GM18861 (cell line): ENCODE measurements at regions not wholly inside any gene's neighbourhood (a gene's known extent, or its start where the extent isn't known, plus 50 kb on each side); places are given as distances from the start of the nearest gene placed in this dataset.
"Not testable (repeated sequence)": the region's sequence is repeated elsewhere in the genome, so short reads cannot be mapped to it uniquely, and the experiment has no call there.

Experiments used
- ATAC-seq: cut with Tn5 transposase; IDR thresholded peaks from one replicate; pipeline ENCODE4 v1.9.1; 2021; ENCODE audit not compliant: unreplicated experiment

DNA sequence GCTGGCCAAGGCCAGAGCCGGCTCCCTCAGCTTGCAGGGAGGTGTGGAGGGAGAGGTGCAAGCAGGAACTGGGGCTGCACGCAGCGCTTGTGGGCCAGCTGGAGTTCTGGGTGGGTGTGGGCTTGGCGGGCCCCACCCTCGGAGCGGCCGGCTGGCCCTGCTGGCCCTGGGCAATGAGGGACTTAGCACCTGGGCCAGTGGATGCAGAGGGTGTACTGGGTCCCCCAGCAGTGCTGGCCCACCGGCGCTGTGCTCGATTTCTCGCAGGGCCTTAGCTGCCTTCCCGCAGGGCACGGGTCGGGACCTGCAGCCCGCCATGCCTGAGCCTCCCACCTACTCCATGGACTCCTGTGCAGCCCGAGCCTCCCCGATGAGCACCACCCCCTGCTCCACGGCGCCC lies 115.6 kb upstream of the MARK1 start:
- not testable (repeated sequence) for ATAC-seq

DNA sequence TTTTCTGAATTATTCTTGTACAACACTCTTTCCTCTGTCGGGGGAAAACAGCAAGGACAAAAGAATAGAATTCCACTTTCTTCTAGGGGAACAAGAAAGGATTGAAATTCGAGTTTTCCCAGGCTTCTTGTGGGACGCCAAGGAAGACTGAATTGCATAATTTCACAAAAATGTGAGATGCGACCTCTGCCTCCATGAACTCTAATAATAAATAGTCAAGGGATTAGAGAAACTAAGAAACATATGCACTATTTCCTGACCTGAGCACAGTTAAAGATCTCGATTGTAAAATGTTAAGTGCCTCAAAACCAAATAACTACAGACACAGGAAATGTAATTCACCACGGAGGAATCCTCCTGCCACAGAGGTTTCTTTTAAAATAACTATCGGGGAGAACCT lies 117.3 kb upstream of the MARK1 start:
- no peak for ATAC-seq

DNA sequence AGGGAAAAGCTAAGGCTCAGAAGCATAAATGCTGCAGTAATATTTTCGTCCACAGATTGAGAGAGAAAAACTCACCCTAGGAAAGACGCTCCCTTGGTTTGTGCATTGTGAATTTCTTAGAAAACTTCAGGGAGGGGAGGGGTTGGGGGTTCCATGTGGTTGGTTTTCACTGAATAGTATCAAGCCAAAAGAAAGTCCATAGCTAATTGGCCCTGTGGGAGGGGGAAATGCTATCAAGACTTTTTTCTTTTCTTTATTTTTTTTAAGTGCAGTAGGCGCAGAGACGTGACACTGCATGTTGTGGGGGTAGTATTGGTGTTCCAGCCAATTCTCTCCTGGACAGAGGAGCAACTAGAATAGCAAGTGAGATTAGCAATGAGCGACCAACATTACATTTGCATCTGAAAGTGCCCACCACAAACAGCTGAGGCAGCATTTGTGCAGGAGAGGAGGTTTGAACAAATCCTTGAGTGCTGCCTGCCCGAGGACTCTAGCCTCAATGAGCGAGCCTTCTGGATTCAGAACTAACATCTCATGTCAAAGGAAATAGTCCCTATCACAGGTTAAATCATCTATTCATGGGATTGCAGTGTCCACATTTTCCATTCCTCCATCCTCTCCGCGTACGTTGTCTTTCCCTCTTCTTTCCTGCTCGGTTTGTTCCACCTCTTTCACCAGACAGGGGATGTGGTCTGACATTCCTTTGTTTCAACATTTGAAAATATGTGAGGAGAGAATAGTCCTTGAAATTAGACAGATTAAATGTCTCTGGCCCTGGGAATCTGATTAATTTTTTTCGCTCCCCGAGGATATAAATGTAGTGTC lies 118.0 kb upstream of the MARK1 start:
- no peak for ATAC-seq

DNA sequence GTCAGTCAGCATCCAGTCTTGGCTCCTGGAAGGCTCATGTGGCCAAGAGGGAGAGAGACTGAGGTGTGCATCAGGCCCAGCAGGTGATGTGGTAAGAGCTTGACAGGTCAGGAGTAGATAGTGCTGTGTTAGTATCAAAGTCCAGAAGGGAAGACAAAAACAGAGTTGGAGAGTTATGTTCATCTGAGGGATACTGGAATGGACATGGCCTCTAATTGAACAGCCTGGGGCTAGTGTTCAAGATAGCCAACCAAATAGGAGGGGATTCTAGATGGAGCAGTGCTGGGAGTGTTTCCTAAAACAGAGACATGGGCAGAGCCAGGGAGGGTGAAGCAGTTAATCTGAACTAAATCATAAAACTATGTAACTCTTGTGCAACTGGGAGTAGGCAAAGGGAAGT lies 120.7 kb upstream of the MARK1 start:
- ATAC-seq = no peak

DNA sequence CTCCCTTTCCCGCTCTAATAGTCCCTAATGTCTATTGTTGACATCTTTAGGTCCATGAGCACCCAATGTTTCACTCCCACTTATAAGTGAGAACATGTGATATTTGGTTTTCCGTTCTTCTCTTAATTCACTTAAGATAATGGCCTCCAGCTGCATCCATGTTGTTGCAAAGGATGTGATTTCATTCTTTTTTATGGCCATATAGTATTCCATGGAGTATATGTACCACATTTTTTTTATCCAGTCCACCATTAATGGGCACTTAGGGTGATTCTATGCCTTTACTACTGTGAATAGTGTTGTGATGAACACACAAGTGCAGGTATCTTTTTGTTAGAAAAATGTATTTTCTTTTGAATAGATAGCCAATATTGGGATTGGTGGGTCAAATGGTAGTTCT lies 126.0 kb upstream of the RAB3GAP2 start:
- ATAC-seq = no peak

DNA sequence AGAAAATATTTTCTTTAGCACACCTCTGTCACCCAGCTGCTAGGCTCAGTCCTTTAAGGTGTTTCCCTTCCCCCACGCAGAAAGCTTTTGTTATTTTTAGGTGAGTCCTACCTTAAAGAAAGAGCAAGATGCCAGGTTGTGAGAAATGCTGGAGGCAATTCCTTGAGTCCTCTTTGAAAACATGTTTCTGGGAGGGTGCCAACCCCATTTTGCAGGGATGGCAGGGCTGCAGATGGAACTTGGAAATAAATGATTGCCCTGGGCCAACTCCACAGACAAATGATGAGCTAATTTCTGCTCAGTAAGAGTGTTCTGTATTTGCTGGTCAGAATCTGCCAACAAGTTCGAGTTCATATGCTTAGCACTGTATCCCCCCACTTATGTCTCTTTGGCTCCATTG lies 119.2 kb upstream of the RAB3GAP2 start:
- ATAC-seq = no peak

DNA sequence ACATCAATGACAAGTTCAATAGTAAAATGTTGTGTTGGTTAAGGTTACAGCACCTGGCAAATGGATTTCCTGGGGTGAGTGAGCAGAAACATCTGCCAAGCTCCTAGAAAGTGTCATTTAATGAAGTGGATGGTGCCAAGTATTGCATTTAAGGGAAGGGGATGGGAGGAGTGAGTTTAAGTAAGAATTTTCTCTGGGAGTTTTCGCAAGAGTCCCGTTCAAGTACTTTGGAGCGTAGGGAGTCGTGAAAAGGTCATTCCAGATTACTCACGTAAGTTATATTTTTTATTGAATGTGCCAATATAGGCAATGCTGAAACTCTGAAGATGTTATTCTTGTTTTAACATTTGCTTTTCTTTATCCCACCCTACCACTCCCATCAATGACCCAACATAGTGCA lies 117.4 kb upstream of the RAB3GAP2 start:
- no peak for ATAC-seq

DNA sequence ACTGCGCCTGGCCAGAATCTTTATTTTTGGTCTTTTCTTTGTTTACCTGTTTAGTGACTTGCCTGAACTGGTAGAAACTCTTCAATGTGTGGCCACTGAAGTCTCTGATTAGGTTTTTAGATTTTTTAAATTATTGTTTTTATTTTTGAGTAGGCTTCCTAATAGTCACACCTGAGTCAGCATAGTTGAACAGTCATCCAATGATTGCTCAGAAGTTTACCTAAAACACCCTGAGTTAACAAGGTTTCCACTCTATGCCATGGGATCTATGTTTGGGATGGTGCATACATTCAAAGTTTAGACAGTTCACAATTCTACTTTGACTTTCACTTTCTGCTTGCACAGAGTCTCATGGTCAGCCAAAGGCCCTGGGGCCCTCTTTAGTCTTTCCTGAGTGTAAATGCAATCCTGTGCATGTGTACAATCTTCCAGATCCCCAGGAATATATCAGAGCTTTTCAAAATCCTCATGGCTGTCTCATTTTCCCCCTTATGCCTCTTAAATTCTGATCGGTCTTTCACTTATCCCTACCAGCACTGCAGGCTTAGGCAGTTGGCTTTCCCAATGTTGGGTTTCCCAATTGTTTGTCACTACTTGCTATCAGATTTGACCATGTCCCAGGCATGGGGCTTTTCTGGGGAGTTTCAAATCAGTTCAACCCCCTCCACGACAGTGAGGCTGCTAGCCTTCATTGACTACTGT lies 114.4 kb upstream of the RAB3GAP2 start:
- no peak for ATAC-seq

DNA sequence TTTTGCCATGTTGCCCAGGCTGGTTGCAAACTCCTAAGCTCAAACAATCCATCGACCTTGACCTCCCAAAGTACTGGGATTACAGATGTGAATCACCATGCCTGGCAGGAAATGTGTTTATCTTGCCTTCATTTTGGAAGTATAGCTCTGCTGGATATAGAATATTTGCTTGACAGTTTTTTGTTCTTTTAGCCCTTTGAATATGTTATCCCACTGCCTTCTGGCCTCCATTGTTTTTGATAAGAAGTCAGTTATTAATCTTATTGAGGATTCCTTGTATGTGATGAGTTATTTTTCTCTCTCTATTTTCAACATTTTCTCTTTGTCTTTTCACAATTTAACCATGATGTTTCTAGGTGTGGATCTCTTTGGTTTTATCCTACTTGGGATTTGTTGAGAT lies 112.9 kb upstream of the RAB3GAP2 start:
- ATAC-seq = no peak

DNA sequence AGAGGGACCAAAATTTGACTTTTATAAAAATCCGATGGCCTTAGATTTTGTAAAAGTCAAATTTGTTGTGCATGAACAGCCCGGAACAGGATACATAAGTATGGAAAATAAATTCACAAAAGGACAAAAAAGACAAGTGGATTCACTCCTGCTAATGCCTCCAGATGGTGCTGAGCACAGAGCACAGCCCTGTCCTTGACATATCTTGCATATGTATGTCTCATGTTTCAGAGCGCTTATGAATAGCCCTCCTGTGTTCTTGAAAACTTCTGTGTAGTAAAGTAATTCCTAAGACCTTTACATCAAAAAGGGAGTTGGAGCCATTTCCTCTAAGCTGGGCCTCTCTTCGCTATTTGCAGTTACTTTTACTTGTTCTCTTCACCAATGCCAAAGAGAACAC lies 110.7 kb upstream of the RAB3GAP2 start:
- ATAC-seq = no peak

DNA sequence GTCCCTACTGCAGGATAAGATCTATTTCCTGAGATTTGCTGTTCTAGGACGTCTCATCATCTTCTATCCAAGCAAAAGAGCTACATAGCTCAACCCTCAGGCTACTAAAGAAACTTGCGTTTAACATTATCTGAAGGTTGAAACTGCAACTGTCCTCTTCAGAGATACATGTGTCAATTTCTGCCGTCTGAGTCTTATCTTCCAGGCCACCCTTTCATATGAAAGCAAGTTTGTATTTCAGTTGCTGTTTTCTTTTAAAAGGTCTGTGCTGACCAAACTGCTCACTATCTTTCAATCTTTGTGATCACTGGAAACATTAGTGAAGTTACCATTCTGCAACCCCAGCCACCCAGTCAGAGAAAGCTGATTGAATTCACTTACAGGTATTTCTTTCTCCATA lies 108.6 kb upstream of the RAB3GAP2 start:
- no peak for ATAC-seq

DNA sequence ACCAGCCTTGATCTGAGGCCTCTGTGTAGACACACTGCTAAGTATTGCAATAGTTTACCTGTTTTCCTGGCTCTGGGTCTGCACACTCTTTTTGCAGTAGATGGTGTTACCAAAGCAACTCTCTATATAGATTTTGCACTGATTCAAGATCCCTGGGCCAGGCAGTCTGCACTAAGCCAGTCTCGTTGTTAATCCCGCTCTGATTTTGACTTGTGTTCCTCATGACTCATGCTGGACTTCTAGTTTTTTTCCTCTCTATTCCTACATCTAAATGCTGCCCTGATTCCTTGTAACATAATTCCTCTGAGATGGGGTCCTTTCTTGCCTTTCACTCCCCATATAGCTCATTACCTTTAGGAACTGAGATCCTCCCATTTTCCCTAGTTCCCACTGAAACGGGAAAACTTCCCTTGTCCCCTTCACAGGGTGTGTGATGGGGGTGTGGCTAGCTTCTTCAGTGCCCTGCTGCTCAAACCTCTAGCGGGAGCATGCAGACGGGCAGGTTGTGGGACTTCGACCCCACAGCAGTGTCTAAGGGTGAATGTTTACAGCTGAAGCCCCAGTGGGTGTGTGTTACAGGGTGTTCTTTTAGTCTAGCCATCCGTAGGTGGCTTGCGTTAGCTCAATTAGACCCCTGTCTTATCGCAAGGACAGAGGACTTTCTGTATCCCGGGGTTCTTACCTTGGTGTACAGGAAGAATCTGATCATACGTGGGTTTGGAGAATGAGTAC lies 106.5 kb upstream of the RAB3GAP2 start:
- no peak for ATAC-seq

DNA sequence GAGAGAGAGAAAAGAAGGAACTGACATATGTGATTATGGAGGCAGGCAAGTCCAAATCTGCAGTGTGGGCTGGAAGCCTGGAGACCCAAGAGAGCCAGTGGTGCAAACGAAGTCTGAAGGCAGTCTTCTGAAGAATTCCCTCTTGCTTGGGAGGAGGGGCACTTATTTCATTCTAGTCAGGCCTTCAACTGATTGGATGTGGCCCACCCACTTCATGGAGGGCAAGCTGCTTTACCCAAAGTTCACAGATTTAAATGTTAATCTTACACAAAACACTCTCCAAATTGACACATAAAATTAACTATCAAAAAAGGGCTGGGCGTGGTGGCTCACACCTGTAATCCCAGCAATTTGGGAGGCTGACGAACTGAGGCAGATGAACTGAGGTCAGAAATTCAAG lies 103.5 kb upstream of the RAB3GAP2 start:
- ATAC-seq = no peak

DNA sequence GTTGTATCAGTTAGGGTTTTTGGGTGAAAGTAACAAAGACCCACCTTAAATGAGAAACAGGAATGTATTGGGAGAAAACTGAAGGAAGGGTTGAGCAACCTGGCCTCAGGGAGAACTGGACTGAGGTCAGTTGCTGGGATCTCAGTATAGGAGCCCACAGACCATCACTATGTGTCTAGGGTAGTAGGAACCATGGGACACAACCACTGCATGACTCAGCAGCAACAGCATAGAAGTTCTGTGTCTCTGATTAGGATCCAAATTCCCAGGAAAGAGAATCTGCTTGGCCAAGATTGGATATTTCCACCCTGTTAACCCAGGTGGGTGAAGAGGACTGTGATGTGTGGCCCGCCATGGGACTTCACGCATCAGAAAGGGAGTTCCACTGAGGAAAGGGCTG lies 102.2 kb upstream of the RAB3GAP2 start:
- ATAC-seq = no peak

DNA sequence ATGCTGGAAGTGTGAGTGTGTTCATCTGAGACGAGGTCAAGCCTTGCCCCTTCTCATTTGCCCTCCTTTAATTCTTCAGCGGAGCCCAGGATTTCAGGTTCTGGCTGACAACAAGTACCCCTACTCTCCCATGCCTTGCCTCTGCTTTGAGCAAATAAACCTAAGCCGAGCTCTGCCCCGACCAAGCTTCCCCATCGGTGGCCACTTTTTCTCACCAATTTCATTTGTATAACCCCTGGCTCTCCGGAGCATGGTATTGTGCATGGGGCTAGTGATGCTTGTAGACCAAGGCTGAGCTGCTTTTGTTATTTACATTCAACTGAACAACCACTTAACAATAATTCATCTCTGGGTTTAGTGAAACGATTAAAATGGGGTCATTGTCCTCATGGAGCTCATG lies 100.2 kb upstream of the RAB3GAP2 start:
- no peak for ATAC-seq

DNA sequence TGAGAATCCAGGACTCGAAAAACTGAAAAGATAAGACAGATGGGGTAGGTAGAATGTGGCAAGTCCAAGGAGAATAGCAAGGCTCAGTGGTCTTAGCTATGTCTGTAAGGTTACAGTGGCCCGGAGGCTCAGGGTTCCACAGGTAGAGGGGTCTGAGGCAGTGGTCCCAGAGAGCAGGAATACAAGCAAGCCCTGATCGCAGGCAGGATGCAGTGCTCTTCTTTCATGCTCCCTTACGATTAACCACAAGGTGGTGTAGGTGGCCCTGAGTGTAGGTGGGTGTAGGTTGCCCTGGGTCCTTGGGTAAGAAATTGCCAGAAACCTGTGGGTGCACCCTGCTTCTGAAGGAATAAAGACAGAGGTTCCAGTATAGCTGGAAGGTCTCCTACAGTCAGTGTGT lies 99.1 kb upstream of the RAB3GAP2 start:
- no peak for ATAC-seq

DNA sequence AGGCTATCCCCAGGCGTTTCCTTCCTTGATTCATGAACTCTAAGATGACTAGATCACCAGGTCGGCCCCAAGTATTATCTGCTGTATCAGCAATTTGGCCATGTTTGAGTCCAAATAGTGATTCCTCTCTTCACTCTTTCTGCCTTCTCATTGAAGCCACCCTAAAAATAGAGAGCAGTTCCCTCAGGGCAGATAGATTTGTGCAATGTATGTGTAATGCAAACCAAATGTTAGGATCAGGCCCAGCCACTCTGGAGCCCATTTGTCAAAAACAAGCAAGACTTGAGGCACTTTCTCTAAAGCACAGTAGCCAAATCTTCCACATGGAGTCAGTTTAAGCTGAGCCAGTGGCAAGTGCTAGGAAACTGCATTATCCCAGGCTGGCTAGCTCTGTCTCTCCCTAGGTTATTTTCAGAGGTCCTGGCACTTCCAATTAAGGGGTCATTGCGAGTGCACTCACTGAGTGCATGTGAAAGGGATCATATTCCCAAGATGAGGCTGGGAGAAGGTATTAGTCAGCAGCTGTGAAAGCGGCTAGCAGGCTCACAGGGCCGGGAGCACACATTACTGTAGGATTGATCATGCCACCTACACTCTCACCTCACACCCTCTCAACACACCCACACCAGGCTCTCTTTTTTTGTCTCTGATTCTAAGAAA lies 97.9 kb upstream of the RAB3GAP2 start:
- ATAC-seq = no peak

DNA sequence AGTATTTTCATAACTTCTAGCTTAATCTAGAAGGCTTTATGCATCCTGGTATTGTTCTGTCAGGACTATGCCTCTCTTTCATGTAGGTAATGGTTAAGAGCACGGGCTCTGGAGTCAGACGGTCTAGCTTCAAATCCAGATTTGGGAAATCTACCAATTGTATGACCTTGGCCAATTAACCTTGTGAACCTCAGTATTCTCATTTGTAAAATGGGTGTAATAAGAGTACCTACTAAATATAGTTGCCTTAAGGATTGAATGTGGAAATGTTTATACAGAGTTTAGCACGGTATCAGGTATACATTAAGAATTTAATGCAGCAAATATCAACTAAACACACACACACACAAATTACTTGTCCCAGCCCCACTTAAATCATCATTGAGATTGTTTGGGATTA lies 97.3 kb upstream of the RAB3GAP2 start:
- ATAC-seq = no peak

DNA sequence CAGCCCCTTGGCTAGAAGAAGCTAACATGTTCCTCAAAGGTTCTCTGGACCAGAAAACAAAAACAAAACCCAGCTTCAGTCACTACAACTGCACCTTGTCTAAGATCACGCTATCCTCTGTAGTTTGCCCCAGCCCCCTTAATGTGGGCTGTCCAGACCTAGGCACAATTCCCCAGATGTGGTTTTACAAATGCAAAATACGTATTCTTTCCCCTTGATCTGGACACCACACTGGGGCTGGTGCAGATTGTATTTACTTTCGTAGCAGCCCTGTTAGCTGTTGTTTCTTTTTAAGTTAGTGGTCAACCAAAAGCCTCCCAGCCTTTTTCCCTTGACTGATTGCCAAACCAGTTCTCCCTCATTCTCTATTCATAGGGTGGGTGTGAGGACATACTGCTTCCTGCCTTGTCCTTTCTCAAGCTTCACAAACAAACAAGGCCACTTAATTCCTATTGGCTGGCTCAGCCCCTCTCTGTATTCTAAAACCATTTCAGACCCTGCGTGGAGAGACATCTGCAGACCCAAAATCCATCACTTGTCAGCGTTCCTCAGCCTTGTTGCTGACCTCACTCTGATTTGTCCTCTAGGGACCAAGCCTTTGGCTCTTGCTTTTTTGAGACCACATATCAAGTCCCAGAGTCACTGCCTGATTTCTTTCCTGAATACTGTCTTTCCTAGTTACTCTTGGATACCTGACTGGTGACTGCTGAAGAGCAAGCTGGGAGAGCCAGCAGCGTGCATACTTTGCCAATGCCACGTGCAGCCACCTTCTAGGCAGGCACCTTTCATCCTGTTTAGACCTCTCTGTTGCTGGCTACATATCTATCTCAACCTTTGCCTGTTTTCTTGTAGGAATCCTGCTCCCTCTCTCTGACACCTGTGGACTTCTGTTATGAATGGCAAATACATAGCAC lies 96.4 kb upstream of the RAB3GAP2 start:
- no peak for ATAC-seq

DNA sequence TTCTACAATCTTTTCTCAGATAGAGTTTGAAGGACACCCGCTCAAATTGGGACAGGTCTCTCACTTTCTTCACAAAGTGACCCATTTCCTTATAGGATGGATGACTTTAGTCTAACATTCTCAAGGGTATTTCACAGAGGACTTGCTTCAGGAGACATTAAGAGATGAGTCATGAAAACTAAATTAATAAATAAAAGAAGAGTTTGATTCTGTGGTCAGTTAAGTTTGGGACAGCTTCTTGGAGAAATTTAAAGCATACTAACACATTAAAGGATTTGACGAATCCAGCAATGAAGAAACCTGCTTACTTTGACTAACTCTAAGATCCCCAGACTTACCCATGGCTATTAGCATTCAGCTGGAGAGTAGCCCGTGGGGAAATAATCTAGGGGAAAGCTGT lies 95.6 kb upstream of the RAB3GAP2 start:
- ATAC-seq = no peak
